Astrocyte (in vitro differentiated cells and primary cell): ENCODE measurements at regions not wholly inside any gene's neighbourhood (a gene's known extent, or its start where the extent isn't known, plus 50 kb on each side); places are given as distances from the start of the nearest gene placed in this dataset.
A peak's percentile ranks its signal among the peaks of the same experiment; 100 is the strongest.

Source experiments
- DNase-seq: peaks from one replicate; pipeline ENCODE4 v3.0.0-alpha.2; 2010; ENCODE audit warnings: low read depth
- FAIRE-seq: peaks from 2 replicates; lab custom pipeline; 2011; peaks lifted over from hg19 to GRCh38; lab: Jason Lieb, UNC
- H2AFZ ChIP-seq: 2 replicates; pipeline ENCODE4 v1.6.0; 2012; ENCODE audit warnings: low read depth, low read length, inconsistent platforms
- H3K27ac ChIP-seq: 2 replicates; pipeline ENCODE4 v1.5.1; 2011; ENCODE audit warnings: low read depth, low read length, inconsistent platforms
- H3K27me3 ChIP-seq: 2 replicates; pipeline ENCODE4 v1.6.0; 2011; ENCODE audit warnings: low read length, inconsistent platforms; ENCODE audit not compliant: insufficient read depth
- H3K36me3 ChIP-seq: 2 replicates; pipeline ENCODE4 v1.5.1; 2011; ENCODE audit warnings: low read length, inconsistent platforms; ENCODE audit not compliant: insufficient read depth
- H3K4me1 ChIP-seq: 2 replicates; pipeline ENCODE4 v1.5.1; 2011; ENCODE audit warnings: low read length, inconsistent platforms; ENCODE audit not compliant: insufficient read depth
- H3K4me2 ChIP-seq: 2 replicates; pipeline ENCODE4 v1.6.0; 2012; ENCODE audit warnings: low read length, inconsistent platforms
- H3K4me3 ChIP-seq: 2 replicates; pipeline ENCODE4 v1.5.1; 2011; ENCODE audit warnings: low read depth, mild to moderate bottlenecking, low read length, inconsistent platforms; ENCODE audit not compliant: insufficient read depth
- H3K79me2 ChIP-seq: 2 replicates; pipeline ENCODE4 v1.6.0; 2012; ENCODE audit warnings: mild to moderate bottlenecking, low read length, inconsistent platforms; ENCODE audit not compliant: insufficient read depth
- H3K9ac ChIP-seq: 2 replicates; pipeline ENCODE4 v1.6.0; 2012; ENCODE audit warnings: mild to moderate bottlenecking, low read length, inconsistent platforms
- H3K9me3 ChIP-seq: 2 replicates; pipeline ENCODE4 v1.5.1; 2012; ENCODE audit warnings: low read depth, mild to moderate bottlenecking, low read length, inconsistent platforms; ENCODE audit not compliant: insufficient read depth
- H4K20me1 ChIP-seq: 2 replicates; pipeline ENCODE4 v1.6.0; 2012; ENCODE audit warnings: low read length, inconsistent platforms; ENCODE audit not compliant: insufficient read depth
- H3K27ac Mint-ChIP-seq: one replicate; pipeline ENCODE4 v1.8.0; 2021; ENCODE audit warnings: mild to moderate bottlenecking, mixed read lengths; ENCODE audit not compliant: unreplicated experiment
- H3K27me3 Mint-ChIP-seq: one replicate; pipeline ENCODE4 v1.8.0; 2021; ENCODE audit warnings: low read depth, mixed read lengths; ENCODE audit not compliant: unreplicated experiment
- H3K36me3 Mint-ChIP-seq: one replicate; pipeline ENCODE4 v1.8.0; 2021; ENCODE audit warnings: low read depth, mixed read lengths; ENCODE audit not compliant: unreplicated experiment
- H3K4me1 Mint-ChIP-seq: one replicate; pipeline ENCODE4 v1.8.0; 2021; ENCODE audit warnings: low read depth, mixed read lengths; ENCODE audit not compliant: unreplicated experiment
- H3K4me3 Mint-ChIP-seq: one replicate; pipeline ENCODE4 v1.8.0; 2021; ENCODE audit warnings: mild to moderate bottlenecking, moderate library complexity, mixed read lengths; ENCODE audit not compliant: unreplicated experiment
- H3K9me3 Mint-ChIP-seq: one replicate; pipeline ENCODE4 v1.8.0; 2021; ENCODE audit warnings: mild to moderate bottlenecking, mixed read lengths; ENCODE audit not compliant: unreplicated experiment
- EZH2 ChIP-seq: IDR thresholded peaks from 2 replicates; pipeline ENCODE4 v1.6.1; 2012; ENCODE audit warnings: mild to moderate bottlenecking, low read length, inconsistent platforms; ENCODE audit not compliant: insufficient read depth
- TF ChIP-seq, protein P1 (sequence below): IDR thresholded peaks from 2 replicates; pipeline ENCODE4 v1.5.1; 2011; ENCODE audit warnings: low read depth, mild to moderate bottlenecking, inconsistent platforms, low read length, moderate library complexity; ENCODE audit not compliant: insufficient read depth

DNA sequence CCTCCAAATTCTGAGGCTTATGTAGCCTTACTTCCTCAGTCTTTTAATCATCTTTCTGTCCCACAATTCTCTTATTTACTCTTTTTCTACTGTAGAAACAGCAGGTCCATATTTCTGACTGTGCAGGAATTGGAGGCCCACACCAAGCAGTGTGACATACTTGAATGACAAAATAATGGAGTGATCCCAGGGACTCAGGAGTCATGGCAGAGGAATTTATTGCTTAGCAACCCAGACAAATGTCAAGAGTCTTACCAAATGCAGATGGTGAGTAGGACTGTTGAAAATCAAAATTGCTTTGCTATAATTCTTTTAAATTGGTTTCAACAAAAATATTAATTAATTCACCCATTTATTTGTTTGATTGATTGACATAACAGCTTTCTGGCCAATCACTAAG lies 59.9 kb downstream of the HTR1B start:
- peak overlapping the region; percentile 88 for H3K27ac Mint-ChIP-seq
- Histone ChIP-seq H3K79me2 (no peaks in the 10 kb centered on the region), H3K4me2 (no peak overlapping the region), H2AFZ (no peak overlapping the region), H3K9ac (no peak overlapping the region), H4K20me1 (no peaks in the 10 kb centered on the region), H3K27me3 (no peaks in the 10 kb centered on the region), H3K27ac (no peak overlapping the region), H3K9me3 (no peaks in the 10 kb centered on the region), H3K4me3 (no peak overlapping the region), H3K36me3 (no peaks in the 10 kb centered on the region), H3K4me1 (no peaks in the 10 kb centered on the region)
- no peaks in the 10 kb centered on the region for H3K27me3 Mint-ChIP-seq
- H3K36me3 Mint-ChIP-seq, result no peaks in the 10 kb centered on the region
- peak; percentile 10 for DNase-seq
- H3K9me3 Mint-ChIP-seq, result no peaks in the 10 kb centered on the region
- no peak for FAIRE-seq
- peaks cover 10% of the 10 kb centered on the region for H3K4me1 Mint-ChIP-seq
- no peak for TF ChIP-seq EZH2
- TF ChIP-seq, protein P1, sequence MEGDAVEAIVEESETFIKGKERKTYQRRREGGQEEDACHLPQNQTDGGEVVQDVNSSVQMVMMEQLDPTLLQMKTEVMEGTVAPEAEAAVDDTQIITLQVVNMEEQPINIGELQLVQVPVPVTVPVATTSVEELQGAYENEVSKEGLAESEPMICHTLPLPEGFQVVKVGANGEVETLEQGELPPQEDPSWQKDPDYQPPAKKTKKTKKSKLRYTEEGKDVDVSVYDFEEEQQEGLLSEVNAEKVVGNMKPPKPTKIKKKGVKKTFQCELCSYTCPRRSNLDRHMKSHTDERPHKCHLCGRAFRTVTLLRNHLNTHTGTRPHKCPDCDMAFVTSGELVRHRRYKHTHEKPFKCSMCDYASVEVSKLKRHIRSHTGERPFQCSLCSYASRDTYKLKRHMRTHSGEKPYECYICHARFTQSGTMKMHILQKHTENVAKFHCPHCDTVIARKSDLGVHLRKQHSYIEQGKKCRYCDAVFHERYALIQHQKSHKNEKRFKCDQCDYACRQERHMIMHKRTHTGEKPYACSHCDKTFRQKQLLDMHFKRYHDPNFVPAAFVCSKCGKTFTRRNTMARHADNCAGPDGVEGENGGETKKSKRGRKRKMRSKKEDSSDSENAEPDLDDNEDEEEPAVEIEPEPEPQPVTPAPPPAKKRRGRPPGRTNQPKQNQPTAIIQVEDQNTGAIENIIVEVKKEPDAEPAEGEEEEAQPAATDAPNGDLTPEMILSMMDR, result no peak
- H3K4me3 Mint-ChIP-seq, result no peak overlapping the region

DNA sequence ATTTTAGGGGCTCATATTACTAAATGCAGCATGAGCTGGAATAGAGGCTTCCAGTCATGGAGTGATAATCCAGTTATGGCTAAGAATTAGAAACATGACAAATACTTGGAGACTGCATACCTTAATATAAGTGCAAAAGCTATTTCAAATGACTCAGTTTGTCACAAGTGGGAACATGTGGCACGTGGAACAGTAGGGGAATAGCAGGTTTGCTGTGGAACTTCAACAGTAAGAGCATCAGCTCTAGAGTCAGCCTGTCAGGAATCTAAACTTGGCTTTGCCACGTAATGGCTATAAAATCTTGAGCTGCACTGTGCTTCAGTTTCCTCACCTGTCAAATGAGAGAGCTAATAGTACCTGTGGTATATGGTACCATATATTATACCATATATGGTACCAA lies 62.1 kb downstream of the HTR1B start:
- Mint-ChIP-seq H3K27me3 (no peaks in the 10 kb centered on the region), H3K36me3 (no peaks in the 10 kb centered on the region), H3K9me3 (no peaks in the 10 kb centered on the region), H3K4me3 (no peak overlapping the region), H3K27ac (no peak overlapping the region), H3K4me1 (peaks cover 10% of the 10 kb centered on the region)
- FAIRE-seq, result no peak
- Histone ChIP-seq H3K27ac (no peak overlapping the region), H3K4me2 (no peak overlapping the region), H3K4me3 (no peak overlapping the region), H3K79me2 (no peaks in the 10 kb centered on the region), H2AFZ (no peak overlapping the region), H3K27me3 (no peaks in the 10 kb centered on the region), H3K9me3 (no peaks in the 10 kb centered on the region), H3K9ac (no peak overlapping the region), H3K4me1 (no peaks in the 10 kb centered on the region), H4K20me1 (no peaks in the 10 kb centered on the region), H3K36me3 (no peaks in the 10 kb centered on the region)
- no peak for TF ChIP-seq EZH2
- TF ChIP-seq, protein P1, result no peak
- no peak for DNase-seq

DNA sequence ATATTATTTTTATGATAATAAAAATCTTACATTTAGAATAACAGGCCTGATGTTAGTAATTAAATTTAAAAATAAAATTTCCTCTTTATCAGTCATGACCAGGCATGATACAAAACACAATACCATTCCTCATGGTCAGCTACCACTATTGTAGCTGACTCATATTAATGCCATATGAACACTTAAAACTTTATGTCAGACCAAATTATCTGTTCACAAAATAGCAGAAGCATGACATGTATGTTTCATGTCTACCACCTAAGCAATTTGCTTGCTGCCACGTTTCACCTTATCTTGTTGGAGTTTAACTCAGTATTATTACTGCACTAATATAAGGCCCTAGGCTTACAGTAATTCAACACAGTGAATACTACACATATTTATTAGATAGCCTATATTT lies 65.7 kb downstream of the HTR1B start:
- no peak overlapping the region for H3K4me3 Mint-ChIP-seq

More for the DNA sequence above, 65.7 kb downstream of the HTR1B start:
- H3K27me3 Mint-ChIP-seq, result no peaks in the 10 kb centered on the region
- H3K36me3 Mint-ChIP-seq, result no peaks in the 10 kb centered on the region
- Histone ChIP-seq H3K79me2 (no peaks in the 10 kb centered on the region), H3K4me3 (no peak overlapping the region), H4K20me1 (no peaks in the 10 kb centered on the region), H3K4me2 (no peak overlapping the region), H3K4me1 (no peaks in the 10 kb centered on the region), H3K9ac (no peak overlapping the region), H3K36me3 (no peaks in the 10 kb centered on the region), H2AFZ (no peak overlapping the region), H3K9me3 (no peaks in the 10 kb centered on the region), H3K27ac (no peak overlapping the region), H3K27me3 (no peaks in the 10 kb centered on the region)
- no peak for DNase-seq
- FAIRE-seq, result no peak
- TF ChIP-seq, protein P1, result no peak
- no peak for TF ChIP-seq EZH2
- H3K4me1 Mint-ChIP-seq, result peaks cover 1% of the 10 kb centered on the region
- no peaks in the 10 kb centered on the region for H3K9me3 Mint-ChIP-seq
- no peak overlapping the region for H3K27ac Mint-ChIP-seq
